GM20000 (cell line): ENCODE measurements at regions not wholly inside any gene's neighbourhood (a gene's known extent, or its start where the extent isn't known, plus 50 kb on each side); places are given as distances from the start of the nearest gene placed in this dataset.

ENCODE experiments used
- DNase-seq: peaks from one replicate; pipeline ENCODE4 v3.0.0; 2012; ENCODE audit warnings: low spot score
- TF ChIP-seq, protein P1 (sequence below): IDR thresholded peaks from 2 replicates; pipeline ENCODE4 v1.5.1; 2012; ENCODE audit warnings: mild to moderate bottlenecking, control low read depth; ENCODE audit errors: extremely low read depth, missing control alignments

DNA sequence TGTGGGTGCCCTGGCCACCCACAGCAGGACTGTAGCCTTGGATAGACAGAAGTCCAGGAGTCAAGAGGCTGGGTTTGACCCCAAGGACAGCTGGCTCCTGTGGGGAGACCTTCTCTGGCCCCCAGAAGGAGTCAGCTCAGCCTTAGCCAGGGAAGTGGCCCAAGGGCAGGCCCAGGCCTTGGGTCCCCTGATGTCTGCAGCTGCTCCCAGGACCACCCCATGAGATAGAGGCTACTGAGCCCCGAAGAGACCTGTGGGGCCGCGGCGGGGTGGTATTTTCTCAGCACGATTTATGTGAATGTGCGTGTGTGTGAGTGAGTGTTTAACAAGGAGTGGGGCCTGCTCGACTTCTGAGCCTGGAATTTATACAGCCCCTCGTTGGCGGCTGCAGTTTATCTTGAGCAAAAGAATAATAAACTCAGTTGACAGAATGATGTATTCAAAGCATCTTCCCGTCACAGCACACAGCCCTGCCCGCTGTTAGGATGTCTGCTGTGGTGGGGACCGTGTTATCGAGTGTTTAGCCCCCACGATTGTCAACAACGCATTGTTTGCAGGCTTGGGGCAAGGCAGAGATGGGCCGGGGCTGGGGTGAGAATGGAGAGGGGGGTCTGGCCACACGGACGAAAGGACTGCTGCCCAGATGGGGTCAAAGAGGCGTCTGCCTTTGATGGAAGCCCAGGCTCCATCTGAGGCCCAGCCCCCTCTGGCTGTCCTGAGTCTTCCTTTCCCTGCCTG, 163.3 kb downstream of the VEGFA start:
- TF ChIP-seq, protein P1, sequence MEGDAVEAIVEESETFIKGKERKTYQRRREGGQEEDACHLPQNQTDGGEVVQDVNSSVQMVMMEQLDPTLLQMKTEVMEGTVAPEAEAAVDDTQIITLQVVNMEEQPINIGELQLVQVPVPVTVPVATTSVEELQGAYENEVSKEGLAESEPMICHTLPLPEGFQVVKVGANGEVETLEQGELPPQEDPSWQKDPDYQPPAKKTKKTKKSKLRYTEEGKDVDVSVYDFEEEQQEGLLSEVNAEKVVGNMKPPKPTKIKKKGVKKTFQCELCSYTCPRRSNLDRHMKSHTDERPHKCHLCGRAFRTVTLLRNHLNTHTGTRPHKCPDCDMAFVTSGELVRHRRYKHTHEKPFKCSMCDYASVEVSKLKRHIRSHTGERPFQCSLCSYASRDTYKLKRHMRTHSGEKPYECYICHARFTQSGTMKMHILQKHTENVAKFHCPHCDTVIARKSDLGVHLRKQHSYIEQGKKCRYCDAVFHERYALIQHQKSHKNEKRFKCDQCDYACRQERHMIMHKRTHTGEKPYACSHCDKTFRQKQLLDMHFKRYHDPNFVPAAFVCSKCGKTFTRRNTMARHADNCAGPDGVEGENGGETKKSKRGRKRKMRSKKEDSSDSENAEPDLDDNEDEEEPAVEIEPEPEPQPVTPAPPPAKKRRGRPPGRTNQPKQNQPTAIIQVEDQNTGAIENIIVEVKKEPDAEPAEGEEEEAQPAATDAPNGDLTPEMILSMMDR: no peak
- DNase-seq: no peak

DNA sequence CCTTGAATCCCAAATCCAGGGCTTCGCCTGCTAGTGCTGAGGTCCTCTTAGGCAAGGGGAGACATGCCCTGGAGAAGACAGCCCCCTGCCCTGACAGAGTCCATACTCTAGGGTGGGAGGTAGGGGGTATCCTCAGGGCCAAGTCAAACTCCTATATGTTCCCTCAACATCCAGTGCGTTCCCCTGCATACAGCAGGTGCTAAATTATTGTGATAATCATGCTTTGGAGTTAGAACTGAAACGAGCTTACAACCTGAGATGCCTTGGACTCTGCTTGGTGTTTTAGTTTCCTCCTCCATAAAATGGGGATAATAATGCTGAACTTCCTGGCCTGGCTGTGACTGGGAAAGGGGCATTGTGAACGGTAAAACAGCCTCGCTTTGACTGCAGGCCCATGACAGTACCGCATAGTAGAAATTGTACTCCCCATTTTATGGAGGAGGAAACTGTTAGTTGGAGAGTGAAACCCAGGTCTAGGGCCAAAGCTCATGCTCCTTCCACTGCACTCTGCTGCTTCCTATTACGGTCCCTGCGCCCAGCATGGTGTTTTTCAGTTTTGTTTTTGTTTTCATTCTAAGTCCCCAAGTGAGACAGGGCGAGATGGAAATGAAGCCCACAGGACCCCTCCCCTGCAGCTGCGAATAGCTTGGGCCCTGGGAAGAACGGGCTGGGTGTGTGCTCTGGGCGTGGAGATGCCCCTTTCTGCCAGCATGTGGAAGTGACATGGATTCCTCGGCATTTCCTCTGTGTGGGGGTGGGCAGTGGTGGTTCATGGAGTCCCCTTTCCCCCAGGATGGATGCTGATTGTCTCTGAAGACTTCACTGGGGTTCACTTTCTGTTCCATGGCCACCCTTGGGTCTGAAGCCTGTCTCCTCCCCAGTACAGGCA, 162.5 kb downstream of the VEGFA start:
- no peak for DNase-seq
- TF ChIP-seq, protein P1: no peak

DNA sequence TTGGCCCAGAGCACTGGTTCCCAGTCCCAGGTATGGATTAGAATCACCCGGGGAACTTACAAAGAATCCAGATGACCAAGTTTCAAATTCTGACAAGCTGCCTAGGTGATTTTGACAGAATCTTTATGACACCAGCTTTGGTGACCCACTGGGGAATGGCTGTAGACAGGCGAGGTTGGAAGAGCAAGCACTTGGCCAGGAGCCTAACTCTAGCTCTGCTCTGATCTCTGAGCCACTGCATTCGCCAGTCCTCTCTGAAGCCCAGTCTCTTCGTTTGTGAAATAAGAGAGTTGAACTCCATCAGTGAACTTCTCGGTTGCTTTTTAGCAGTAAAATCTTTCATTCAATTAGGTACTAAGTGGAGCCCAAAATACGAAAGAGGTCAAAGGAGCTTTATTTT, 161.2 kb downstream of the VEGFA start:
- TF ChIP-seq, protein P1: no peak
- no peak for DNase-seq

GRCh38 chr6:43930440-43931154, 160.6 kb downstream of the VEGFA start:
- no peak for DNase-seq

DNA sequence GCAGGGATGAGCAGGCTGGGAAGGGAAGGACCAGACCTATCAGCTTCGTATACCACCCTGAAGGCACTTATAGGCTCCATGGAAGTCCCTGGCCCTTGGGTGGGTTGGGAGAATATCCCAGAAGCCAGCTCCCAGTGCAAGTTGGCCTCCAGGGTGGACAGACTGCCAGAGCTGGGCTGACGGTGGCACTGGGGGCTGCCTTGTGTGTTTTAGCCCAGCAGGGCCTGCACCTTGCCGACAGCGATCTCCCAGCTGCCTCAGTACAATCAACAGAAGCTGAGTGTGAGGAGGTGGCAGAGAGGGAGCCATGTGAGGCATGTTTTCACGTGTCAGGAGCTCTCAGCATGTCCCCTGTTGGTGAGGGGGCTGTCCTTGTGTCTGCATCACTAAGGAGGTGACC, 159.5 kb downstream of the VEGFA start:
- no peak for DNase-seq
- TF ChIP-seq, protein P1: no peak

More at GRCh38 chr6:43930440-43931154, 160.6 kb downstream of the VEGFA start:
- TF ChIP-seq, protein P1: no peak

DNA sequence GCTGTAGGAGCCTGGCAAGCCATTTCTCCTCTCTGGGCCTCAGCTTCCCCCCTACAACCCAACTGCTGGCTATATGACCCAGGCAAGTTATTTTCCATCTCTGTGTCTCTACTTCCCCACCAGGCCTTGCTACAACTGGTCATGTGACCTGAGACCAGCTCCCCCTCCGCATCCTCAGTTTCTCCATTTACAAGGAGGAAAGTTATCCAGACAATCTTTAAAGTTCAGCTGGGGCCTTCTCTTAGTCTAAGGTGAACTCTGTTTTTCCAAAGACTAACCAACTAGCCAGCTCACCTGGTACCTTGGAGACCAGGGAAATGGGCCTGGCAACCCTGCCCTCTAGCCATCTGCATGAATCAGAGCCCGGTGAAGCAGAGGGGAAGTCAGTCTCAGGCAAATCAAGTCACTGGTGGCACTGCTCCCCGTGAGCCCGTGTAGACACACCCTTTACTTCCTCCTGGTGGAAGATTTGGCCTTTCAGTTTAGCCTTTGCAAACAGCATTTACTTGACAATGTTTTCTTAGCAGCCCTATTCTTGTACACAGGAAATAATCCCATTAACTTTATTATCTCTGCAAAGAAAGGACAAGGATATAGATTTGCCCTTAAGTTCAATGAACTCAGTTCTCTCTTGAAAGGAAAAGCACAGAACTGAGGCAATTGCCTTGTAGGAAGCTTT, 157.7 kb downstream of the VEGFA start:
- TF ChIP-seq, protein P1: no peak
- no peak for DNase-seq
